Tibial nerve (tissue), 4 donors: ENCODE measurements at regions not wholly inside any gene's neighbourhood (a gene's known extent, or its start where the extent isn't known, plus 50 kb on each side); places are given as distances from the start of the nearest gene placed in this dataset.

ENCODE experiments used
- DNase-seq, 2 donors: peaks; one replicate each; pipeline ENCODE4 v3.0.0-alpha.2; 2019; ENCODE audit warnings: low spot score in 2 of 2
- H3K27ac ChIP-seq, 4 donors: fragments of 200-600 bp; sonication (generic) in 3 of 4; one replicate each; pipeline ENCODE4 v1.5.1; 2017 to 2019; ENCODE audit warnings: mild to moderate bottlenecking in 1 of 4
- H3K27me3 ChIP-seq, 2 donors: fragments of 200-600 bp; sonication (generic) in 1 of 2; one replicate each; pipeline versions ENCODE4 v1.5.1 to v1.6.0; 2017 to 2019
- H3K36me3 ChIP-seq, 3 donors: fragments of 200-600 bp; sonication (generic); one replicate each; pipeline ENCODE4 v1.5.1; 2018 to 2019
- H3K4me1 ChIP-seq, 4 donors: fragments of 200-600 bp; sonication (generic) in 3 of 4; one replicate each; pipeline ENCODE4 v1.5.1; 2017 to 2019
- H3K4me3 ChIP-seq, 4 donors: fragments of 200-600 bp; sonication (generic) in 3 of 4; one replicate each; pipeline ENCODE4 v1.5.1; 2017 to 2019; ENCODE audit warnings: mild to moderate bottlenecking in 1 of 4, moderate library complexity in 1 of 4
- H3K9me3 ChIP-seq, 4 donors: fragments of 200-600 bp; sonication (generic) in 3 of 4; one replicate each; pipeline ENCODE4 v1.5.1; 2017 to 2019
- EP300 ChIP-seq, 2 donors: sonication (generic); formaldehyde crosslinking; IDR thresholded peaks; one replicate each; pipeline ENCODE4 v1.6.1; 2017; ENCODE audit warnings: antibody characterized with exemption in 2 of 2, mild to moderate bottlenecking in 1 of 2
- POLR2A ChIP-seq, 2 donors: fragments of 450-650 bp; IDR thresholded peaks; one replicate each; pipeline ENCODE4 v1.6.1; 2017; ENCODE audit warnings: antibody characterized with exemption in 2 of 2, mild to moderate bottlenecking in 2 of 2, moderate library complexity in 2 of 2
- WGBS, 2 donors: methylation state at CpG; one replicate each; pipeline ENCODE4 v1.1.5; 2018; 5-methylcytosine and 5-hydroxymethylcytosine counted together
- TF ChIP-seq, protein P1 (sequence below), 5 experiments: fragments of 200-600 bp in 3 of 5; fragments of 450-650 bp in 2 of 5; sonication (generic) in 3 of 5; IDR thresholded peaks; one replicate each; pipeline ENCODE4 v1.5.1; 2016 to 2019; ENCODE audit warnings: antibody characterized with exemption in 5 of 5, mild to moderate bottlenecking in 3 of 5, moderate library complexity in 2 of 5

- Histone ChIP-seq H3K4me3 (no peak overlapping the region), H3K27me3 (peaks cover 0 to 3% of the 10 kb centered on the region in 2 donors), H3K9me3 (no peaks in the 10 kb centered on the region), H3K36me3 (no peaks in the 10 kb centered on the region), H3K27ac (no peak overlapping the region), H3K4me1 (no peaks in the 10 kb centered on the region)
- TF ChIP-seq, protein P1, sequence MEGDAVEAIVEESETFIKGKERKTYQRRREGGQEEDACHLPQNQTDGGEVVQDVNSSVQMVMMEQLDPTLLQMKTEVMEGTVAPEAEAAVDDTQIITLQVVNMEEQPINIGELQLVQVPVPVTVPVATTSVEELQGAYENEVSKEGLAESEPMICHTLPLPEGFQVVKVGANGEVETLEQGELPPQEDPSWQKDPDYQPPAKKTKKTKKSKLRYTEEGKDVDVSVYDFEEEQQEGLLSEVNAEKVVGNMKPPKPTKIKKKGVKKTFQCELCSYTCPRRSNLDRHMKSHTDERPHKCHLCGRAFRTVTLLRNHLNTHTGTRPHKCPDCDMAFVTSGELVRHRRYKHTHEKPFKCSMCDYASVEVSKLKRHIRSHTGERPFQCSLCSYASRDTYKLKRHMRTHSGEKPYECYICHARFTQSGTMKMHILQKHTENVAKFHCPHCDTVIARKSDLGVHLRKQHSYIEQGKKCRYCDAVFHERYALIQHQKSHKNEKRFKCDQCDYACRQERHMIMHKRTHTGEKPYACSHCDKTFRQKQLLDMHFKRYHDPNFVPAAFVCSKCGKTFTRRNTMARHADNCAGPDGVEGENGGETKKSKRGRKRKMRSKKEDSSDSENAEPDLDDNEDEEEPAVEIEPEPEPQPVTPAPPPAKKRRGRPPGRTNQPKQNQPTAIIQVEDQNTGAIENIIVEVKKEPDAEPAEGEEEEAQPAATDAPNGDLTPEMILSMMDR (IDR thresholded peaks at IDR 0.05) = no peak
- TF ChIP-seq EP300 (IDR thresholded peaks at IDR 0.05) (no peak), POLR2A (IDR thresholded peaks at IDR 0.05) (no peak)
- WGBS, 2 donors = 51 to 58% methylated on average over 5 of the region's 5 CpGs
- no peak for DNase-seq
These were observed 250.4 kb upstream of the SFSWAP start for GRCh38 chr12:131460520-131460919.

DNA sequence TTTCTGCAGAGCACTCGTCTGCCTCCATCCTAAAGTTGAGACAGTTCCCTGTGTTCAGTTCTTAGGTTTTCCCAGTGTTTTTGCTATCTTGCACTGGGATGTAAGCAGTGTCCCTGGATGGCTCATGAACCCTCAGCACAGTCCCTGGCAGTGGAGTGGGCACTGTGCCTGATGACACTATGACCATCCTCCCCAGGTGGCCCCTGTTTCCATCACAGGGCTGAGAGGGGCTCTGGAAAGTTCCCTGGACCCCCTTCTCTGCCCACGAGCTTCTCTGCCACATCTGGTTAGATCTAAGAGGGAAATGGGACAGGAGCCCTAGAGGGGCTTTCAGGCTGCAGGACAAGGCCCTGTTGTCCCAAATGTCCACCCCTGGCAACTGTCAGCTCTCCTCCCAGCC is 249.8 kb upstream of the SFSWAP start:
- 64 to 68% methylated on average over 2 of the region's 2 CpGs for WGBS, 2 donors
- H3K36me3 ChIP-seq = no peaks in the 10 kb centered on the region
- no peaks in the 10 kb centered on the region for H3K4me1 ChIP-seq
- TF ChIP-seq EP300 (IDR thresholded peaks at IDR 0.05) = no peak
- TF ChIP-seq, protein P1 (IDR thresholded peaks at IDR 0.05) = no peak
- no peak for TF ChIP-seq POLR2A (IDR thresholded peaks at IDR 0.05)
- DNase-seq = no peak
- H3K4me3 ChIP-seq = no peak overlapping the region
- H3K9me3 ChIP-seq = peaks cover 0 to under 1% (median 0%) of the 10 kb centered on the region in 4 donors
- H3K27ac ChIP-seq = no peak overlapping the region
- H3K27me3 ChIP-seq = peaks cover 0 to 3% of the 10 kb centered on the region in 2 donors

DNA sequence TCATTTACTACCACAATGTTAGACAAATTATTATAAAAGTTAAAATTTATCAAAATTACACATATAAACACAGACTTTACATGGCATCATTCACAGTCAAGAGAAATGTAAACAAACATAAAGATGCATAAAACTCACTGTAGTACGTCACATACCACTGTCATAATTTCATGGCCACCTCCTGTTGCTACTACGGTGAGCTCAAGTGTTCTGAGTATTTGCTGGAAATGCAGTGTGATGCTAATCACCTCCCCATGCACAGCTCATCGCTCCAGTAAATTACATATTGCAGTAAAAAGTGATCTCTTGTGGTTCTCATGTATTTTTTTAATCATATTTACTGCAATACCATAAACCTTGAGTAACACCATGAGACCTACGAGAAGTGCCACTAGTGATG is 247.7 kb upstream of the SFSWAP start:
- H3K27me3 ChIP-seq = peaks cover 0 to 3% of the 10 kb centered on the region in 2 donors
- no peaks in the 10 kb centered on the region for H3K36me3 ChIP-seq
- no peak for DNase-seq
- no peaks in the 10 kb centered on the region for H3K4me1 ChIP-seq
- TF ChIP-seq, protein P1 (IDR thresholded peaks at IDR 0.05) = no peak
- no peak for TF ChIP-seq EP300 (IDR thresholded peaks at IDR 0.05)
- TF ChIP-seq POLR2A (IDR thresholded peaks at IDR 0.05) = no peak
- H3K9me3 ChIP-seq = peaks cover 0 to 17% (median 0%) of the 10 kb centered on the region in 4 donors
- H3K27ac ChIP-seq = no peak overlapping the region
- no peak overlapping the region for H3K4me3 ChIP-seq
- 60 to 69% methylated on average over 4 of the region's 4 CpGs for WGBS, 2 donors

DNA sequence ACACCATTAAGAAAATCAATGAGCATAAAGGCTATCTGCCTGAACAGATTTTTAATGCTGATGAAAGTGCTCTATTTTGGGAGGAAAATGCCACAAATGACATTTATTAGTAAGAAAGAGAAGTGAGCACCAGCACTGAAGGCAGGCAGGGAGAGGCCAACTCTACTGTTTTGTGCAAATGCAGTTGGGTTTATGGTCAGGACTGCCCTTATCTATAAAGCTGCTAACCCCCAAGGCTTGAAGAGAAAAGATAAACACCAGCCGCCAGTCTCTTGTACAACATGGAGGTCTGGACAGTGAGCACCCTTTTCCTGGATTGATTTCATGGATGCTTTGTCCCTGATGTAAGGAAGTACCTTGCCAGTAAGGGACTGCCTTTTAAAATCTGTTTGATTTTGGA is 246.8 kb upstream of the SFSWAP start:
- Histone ChIP-seq H3K27ac (no peak overlapping the region), H3K36me3 (no peaks in the 10 kb centered on the region), H3K4me1 (no peaks in the 10 kb centered on the region), H3K27me3 (peaks cover 0 to under 1% of the 10 kb centered on the region in 2 donors), H3K9me3 (peaks cover 0 to 20% (median 0%) of the 10 kb centered on the region in 4 donors), H3K4me3 (no peak overlapping the region)
- DNase-seq = no peak
- TF ChIP-seq POLR2A (IDR thresholded peaks at IDR 0.05) = no peak
- TF ChIP-seq EP300 (IDR thresholded peaks at IDR 0.05) = no peak
- TF ChIP-seq, protein P1 (IDR thresholded peaks at IDR 0.05) = no peak
- WGBS, 2 donors = 82 to 85% methylated on average over 1 of the region's 1 CpG

DNA sequence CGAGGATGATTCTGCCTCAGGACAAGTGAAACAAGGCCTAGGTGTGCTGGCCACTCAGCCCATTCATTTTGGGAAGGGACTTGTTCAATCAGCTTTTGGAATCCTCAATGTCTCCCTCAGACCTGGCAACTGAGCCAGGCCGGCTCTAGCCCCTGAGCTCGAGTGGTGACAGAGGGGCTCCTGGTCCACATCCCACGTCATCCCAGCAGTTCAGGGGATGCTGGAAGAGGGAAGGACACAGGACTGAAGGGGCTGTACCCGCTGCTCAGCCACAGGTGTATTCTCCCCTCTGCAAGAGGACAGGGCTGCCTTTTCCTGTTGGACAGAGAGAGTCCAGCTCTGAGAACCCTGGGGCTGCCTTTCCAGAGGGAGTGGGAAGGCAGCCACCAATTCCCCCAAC is 244.6 kb upstream of the SFSWAP start:
- H3K4me1 ChIP-seq = no peaks in the 10 kb centered on the region
- H3K27ac ChIP-seq = no peak overlapping the region
- H3K9me3 ChIP-seq = peaks cover 0 to 20% (median 0%) of the 10 kb centered on the region in 4 donors
- H3K27me3 ChIP-seq = no peaks in the 10 kb centered on the region
- H3K36me3 ChIP-seq = no peaks in the 10 kb centered on the region
- 93 to 94% methylated on average over 5 of the region's 5 CpGs for WGBS, 2 donors
- DNase-seq = no peak
- H3K4me3 ChIP-seq = no peak overlapping the region
- TF ChIP-seq, protein P1 (IDR thresholded peaks at IDR 0.05) = no peak
- TF ChIP-seq EP300 (IDR thresholded peaks at IDR 0.05) (no peak), POLR2A (IDR thresholded peaks at IDR 0.05) (no peak)
